ENCODE measurements at regions not wholly inside any gene's neighbourhood (a gene's known extent, or its start where the extent isn't known, plus 50 kb on each side); places are given as distances from the start of the nearest gene placed in this dataset.

GRCh38 chr2:160993654-160994061 lies 166.6 kb upstream of the TANK start (continued):
- TF ChIP-seq EZH2phosphoT487 (IDR thresholded peaks at IDR 0.05; ENCODE audit: borderline replicate concordance, low read depth) (no peak), GABPA (IDR thresholded peaks at IDR 0.05; ENCODE audit: low read depth) (no peak), RXRA (IDR thresholded peaks at IDR 0.05; ENCODE audit: borderline replicate concordance, low read depth) (no peak), TEAD4 (IDR thresholded peaks at IDR 0.05; ENCODE audit: borderline replicate concordance, insufficient read depth) (no peak), CHD2 (IDR thresholded peaks at IDR 0.05; ENCODE audit: low read length, partially characterized antibody) (no peak), TCF12 (IDR thresholded peaks at IDR 0.05) (no peak)

GRCh38 chr2:160994141-160995002 lies 165.9 kb upstream of the TANK start:
- no peak overlapping the region; a peak in 1 of 4 replicates for H3K4me3 ChIP-seq (ENCODE audit: low read depth in 2 of 2, low read length in 1 of 2)
- peak overlapping the region; percentile 21; the same call in 1 of the 2 replicates for H2AFZ ChIP-seq (ENCODE audit: low read depth)
- no peak overlapping the region for H3K27ac ChIP-seq (ENCODE audit: low read depth in 2 of 2, low read length in 1 of 2)
- peak; percentile 57 for DNase-seq
- no peak overlapping the region for H3K9ac ChIP-seq
- CTCF ChIA-PET = interaction anchor here (0.6 to 6.5 kb wide), 65 partner anchors 8 to 905 kb away, joined by 3 to 51 read pairs (median 4); partner anchors contain the start of gene RBMS1
- no peak overlapping the region for H3K4me2 ChIP-seq
- no peaks in the 10 kb centered on the region for H3K27me3 ChIP-seq (ENCODE audit: insufficient read depth)
- no peaks in the 10 kb centered on the region for H3K9me3 ChIP-seq
- POLR2A ChIA-PET = no interaction called here
- H3F3A ChIP-seq (replicated peaks; ENCODE audit: insufficient read depth) = no peaks in the 10 kb centered on the region
- H3K4me1 ChIP-seq (ENCODE audit: control insufficient read depth in 1 of 2, insufficient read depth in 2 of 2, low read depth in 1 of 2, low read length in 1 of 2) = peaks cover 0 to 2% of the 10 kb centered on the region in 2 experiments; a peak in 1 of 4 replicates
- 51% methylated on average over 16 of the region's 16 CpGs for WGBS (ENCODE audit: low lambda C conversion rate)
- no peaks in the 10 kb centered on the region for H4K20me1 ChIP-seq (ENCODE audit: insufficient read depth)
- H3K36me3 ChIP-seq (replicated peaks in 1 of 2; ENCODE audit: control insufficient read depth in 1 of 2, insufficient read depth in 2 of 2, low read length in 1 of 2) = no peaks in the 10 kb centered on the region
- H3K9me2 ChIP-seq = no peaks in the 10 kb centered on the region
- H3K79me2 ChIP-seq (ENCODE audit: insufficient read depth) = no peaks in the 10 kb centered on the region
- TF ChIP-seq TCF12 (IDR thresholded peaks at IDR 0.05) (0 out of 2 replicates have a peak, but pooled peaks have one; percentile 14), POLR2AphosphoS5 (IDR thresholded peaks at IDR 0.05; ENCODE audit: low read depth, low read length) (no peak), REST (IDR thresholded peaks at IDR 0.05; ENCODE audit: low read depth, low read length) (no peak), NRF1 (IDR thresholded peaks at IDR 0.05; ENCODE audit: low read depth, low read length) (no peak), GABPA (IDR thresholded peaks at IDR 0.05; ENCODE audit: low read depth) (no peak), MEF2A (IDR thresholded peaks at IDR 0.05; ENCODE audit: borderline replicate concordance, low read depth) (no peak), TAF1 (IDR thresholded peaks at IDR 0.05; ENCODE audit: borderline replicate concordance, low read depth, low read length) (no peak), SMC3 (IDR thresholded peaks at IDR 0.05; ENCODE audit: low read depth, low read length) (peak; percentile 88), FOSL2 (IDR thresholded peaks at IDR 0.05; ENCODE audit: borderline replicate concordance, low read depth) (no peak), USF1 (IDR thresholded peaks at IDR 0.05; ENCODE audit: borderline replicate concordance, low read depth) (no peak), ELF1 (IDR thresholded peaks at IDR 0.05) (no peak), USF2 (IDR thresholded peaks at IDR 0.05; ENCODE audit: borderline replicate concordance, low read depth, low read length) (no peak), EZH2phosphoT487 (IDR thresholded peaks at IDR 0.05; ENCODE audit: borderline replicate concordance, low read depth) (no peak), FOXJ3 (CRISPR knock-in tag; IDR thresholded peaks at IDR 0.05) (no peak), GATA2 (CRISPR knock-in tag; IDR thresholded peaks at IDR 0.05) (no peak), EP300 (IDR thresholded peaks at IDR 0.05; ENCODE audit: borderline replicate concordance in 1 of 2, low read depth in 1 of 2, low read length in 1 of 2) (no peak), RXRA (IDR thresholded peaks at IDR 0.05; ENCODE audit: borderline replicate concordance, low read depth) (no peak)
- TF ChIP-seq, protein P1, sequence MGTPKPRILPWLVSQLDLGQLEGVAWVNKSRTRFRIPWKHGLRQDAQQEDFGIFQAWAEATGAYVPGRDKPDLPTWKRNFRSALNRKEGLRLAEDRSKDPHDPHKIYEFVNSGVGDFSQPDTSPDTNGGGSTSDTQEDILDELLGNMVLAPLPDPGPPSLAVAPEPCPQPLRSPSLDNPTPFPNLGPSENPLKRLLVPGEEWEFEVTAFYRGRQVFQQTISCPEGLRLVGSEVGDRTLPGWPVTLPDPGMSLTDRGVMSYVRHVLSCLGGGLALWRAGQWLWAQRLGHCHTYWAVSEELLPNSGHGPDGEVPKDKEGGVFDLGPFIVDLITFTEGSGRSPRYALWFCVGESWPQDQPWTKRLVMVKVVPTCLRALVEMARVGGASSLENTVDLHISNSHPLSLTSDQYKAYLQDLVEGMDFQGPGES (IDR thresholded peaks at IDR 0.05; ENCODE audit: low read depth, low read length) = no peak
- TF ChIP-seq, protein P2, sequence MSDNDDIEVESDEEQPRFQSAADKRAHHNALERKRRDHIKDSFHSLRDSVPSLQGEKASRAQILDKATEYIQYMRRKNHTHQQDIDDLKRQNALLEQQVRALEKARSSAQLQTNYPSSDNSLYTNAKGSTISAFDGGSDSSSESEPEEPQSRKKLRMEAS (IDR thresholded peaks at IDR 0.05; ENCODE audit: low read depth) = no peak
- TF ChIP-seq, protein P3, sequence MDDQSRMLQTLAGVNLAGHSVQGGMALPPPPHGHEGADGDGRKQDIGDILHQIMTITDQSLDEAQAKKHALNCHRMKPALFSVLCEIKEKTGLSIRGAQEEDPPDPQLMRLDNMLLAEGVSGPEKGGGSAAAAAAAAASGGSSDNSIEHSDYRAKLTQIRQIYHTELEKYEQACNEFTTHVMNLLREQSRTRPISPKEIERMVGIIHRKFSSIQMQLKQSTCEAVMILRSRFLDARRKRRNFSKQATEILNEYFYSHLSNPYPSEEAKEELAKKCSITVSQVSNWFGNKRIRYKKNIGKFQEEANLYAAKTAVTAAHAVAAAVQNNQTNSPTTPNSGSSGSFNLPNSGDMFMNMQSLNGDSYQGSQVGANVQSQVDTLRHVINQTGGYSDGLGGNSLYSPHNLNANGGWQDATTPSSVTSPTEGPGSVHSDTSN (IDR thresholded peaks at IDR 0.05) = no peak

Data from SK-N-SH (cell line).